ENCODE measurements at regions not wholly inside any gene's neighbourhood (a gene's known extent, or its start where the extent isn't known, plus 50 kb on each side); places are given as distances from the start of the nearest gene placed in this dataset.

- no peak for TF ChIP-seq CTCF (IDR thresholded peaks at IDR 0.05)
- TF ChIP-seq POLR2AphosphoS5 (IDR thresholded peaks at IDR 0.05; ENCODE audit: low read depth, low read length): no peak
- no peak for TF ChIP-seq SIN3A (IDR thresholded peaks at IDR 0.05; ENCODE audit: borderline replicate concordance, insufficient read depth, low read depth, low read length)
- TF ChIP-seq REST (IDR thresholded peaks at IDR 0.05; ENCODE audit: insufficient read depth in 1 of 2, low read depth in 2 of 2, low read length in 1 of 2): no peak
These were observed 56.2 kb upstream of the UBE2L5 start for GRCh38 chr13:30366088-30366487.

Data from Panc1 (cell line).